Psoas muscle (tissue), 7 donors: ENCODE measurements at regions not wholly inside any gene's neighbourhood (a gene's known extent, or its start where the extent isn't known, plus 50 kb on each side); places are given as distances from the start of the nearest gene placed in this dataset.

Experiments used
- ATAC-seq, 4 donors: fragments of 200-7000 bp; cut with Tn5 transposase; one replicate each; pipeline ENCODE4 v1.9.1; 2020; ENCODE audit warnings: moderate library complexity in 3 of 4, mild to moderate bottlenecking in 2 of 4
- DNase-seq, 2 donors: peaks; one replicate each; pipeline ENCODE4 v3.0.0-alpha.2; 2020
- H3K27ac ChIP-seq: fragments of 200-600 bp; one replicate; pipeline ENCODE4 v1.8.0; 2022
- H3K27me3 ChIP-seq, 3 donors: fragments of 200-600 bp in 1 of 3; one replicate each; pipeline versions ENCODE4 v1.6.1 to v1.8.0; 2013 to 2022; ENCODE audit warnings: low read length in 2 of 3, mild to moderate bottlenecking in 2 of 3, moderate library complexity in 1 of 3; ENCODE audit not compliant: insufficient read depth in 3 of 3
- H3K36me3 ChIP-seq, 2 donors: fragments of 200-600 bp in 1 of 2; one replicate each; pipeline versions ENCODE4 v1.6.1 to v1.8.0; 2013 to 2022; ENCODE audit warnings: low read depth in 1 of 2, mild to moderate bottlenecking in 1 of 2, moderate library complexity in 1 of 2; ENCODE audit not compliant: insufficient read depth in 1 of 2
- H3K4me1 ChIP-seq: fragments of 200-600 bp; one replicate; pipeline ENCODE4 v1.8.0; 2022
- H3K4me3 ChIP-seq: fragments of 200-600 bp; one replicate; pipeline ENCODE4 v1.8.0; 2022; ENCODE audit warnings: mild to moderate bottlenecking
- H3K9me3 ChIP-seq: fragments of 200-600 bp; one replicate; pipeline ENCODE4 v1.8.0; 2022
- WGBS, 3 donors: extraction: QIAGEN DNeasy Blood & Tissue Kit; methylation state at CpG; one replicate each; pipeline versions ENCODE4 v1.1.6 to v1.1.7; 2013; 5-methylcytosine and 5-hydroxymethylcytosine counted together
- intact Hi-C, 2 donors: fragments of 100-400 bp; cut with DNase I; formaldehyde crosslinking; loops; one replicate each; pipeline versions ENCODE4 v1.11.0 to v1.14.2; 2022
- TF ChIP-seq, protein P1 (sequence below): fragments of 200-600 bp; IDR thresholded peaks from one replicate; pipeline ENCODE4 v1.8.0; 2022; ENCODE audit warnings: antibody characterized with exemption
- donor health status: healthy with polysubstance abuse.
- donor health status: DM: no; HTN: no; CAD: no; lungs with moderate emphysema.
- donor health status: Bipolar disorder and iron deficiency.
- donor health status: healthy.
- donor health status: DM: yes; HTN: yes; CAD: no.
- donor health status: DM: no; HTN: no; CAD: no.
- donor health status: DM: yes; HTN: yes; CAD: no.

- DNase-seq = no peak
- no peak for ATAC-seq
- Histone ChIP-seq H3K27ac (no peak overlapping the region), H3K27me3 (no peaks in the 10 kb centered on the region), H3K36me3 (no peaks in the 10 kb centered on the region), H3K4me1 (no peaks in the 10 kb centered on the region), H3K4me3 (no peak overlapping the region), H3K9me3 (no peaks in the 10 kb centered on the region)
- intact Hi-C loops = no loop called here
- TF ChIP-seq, protein P1, sequence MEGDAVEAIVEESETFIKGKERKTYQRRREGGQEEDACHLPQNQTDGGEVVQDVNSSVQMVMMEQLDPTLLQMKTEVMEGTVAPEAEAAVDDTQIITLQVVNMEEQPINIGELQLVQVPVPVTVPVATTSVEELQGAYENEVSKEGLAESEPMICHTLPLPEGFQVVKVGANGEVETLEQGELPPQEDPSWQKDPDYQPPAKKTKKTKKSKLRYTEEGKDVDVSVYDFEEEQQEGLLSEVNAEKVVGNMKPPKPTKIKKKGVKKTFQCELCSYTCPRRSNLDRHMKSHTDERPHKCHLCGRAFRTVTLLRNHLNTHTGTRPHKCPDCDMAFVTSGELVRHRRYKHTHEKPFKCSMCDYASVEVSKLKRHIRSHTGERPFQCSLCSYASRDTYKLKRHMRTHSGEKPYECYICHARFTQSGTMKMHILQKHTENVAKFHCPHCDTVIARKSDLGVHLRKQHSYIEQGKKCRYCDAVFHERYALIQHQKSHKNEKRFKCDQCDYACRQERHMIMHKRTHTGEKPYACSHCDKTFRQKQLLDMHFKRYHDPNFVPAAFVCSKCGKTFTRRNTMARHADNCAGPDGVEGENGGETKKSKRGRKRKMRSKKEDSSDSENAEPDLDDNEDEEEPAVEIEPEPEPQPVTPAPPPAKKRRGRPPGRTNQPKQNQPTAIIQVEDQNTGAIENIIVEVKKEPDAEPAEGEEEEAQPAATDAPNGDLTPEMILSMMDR = no peak
- 42 to 51% (median 49%) methylated on average over 2 of the region's 2 CpGs for WGBS, 3 donors
Measured at GRCh38 chr13:90869580-90869979, 477.9 kb upstream of the MIR17HG start.

DNA sequence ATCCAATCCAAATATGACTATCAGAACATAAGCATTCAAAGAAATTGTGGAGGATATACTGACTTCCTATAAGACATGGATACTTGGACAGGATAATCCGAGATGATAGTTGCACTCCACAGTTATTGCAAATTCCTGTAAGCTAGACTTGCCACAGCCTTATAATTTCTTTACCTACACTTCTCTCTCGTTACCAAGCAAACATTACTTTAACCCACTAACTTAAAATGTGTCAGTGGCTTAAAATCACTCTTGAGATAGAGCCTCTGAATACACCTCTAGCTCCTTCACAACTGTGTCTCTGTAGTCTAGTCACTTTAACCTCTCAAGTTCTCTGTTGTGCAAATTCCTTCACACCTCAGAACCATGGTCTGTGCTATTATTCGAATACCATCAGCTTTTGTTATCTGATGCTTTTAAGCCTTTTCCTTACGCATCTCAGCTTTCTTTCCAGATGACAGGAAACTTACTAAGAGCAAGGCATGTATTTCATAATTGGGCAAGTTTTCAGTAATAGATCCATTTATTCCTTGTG lies 474.9 kb upstream of the MIR17HG start:
- H3K27me3 ChIP-seq = no peaks in the 10 kb centered on the region
- TF ChIP-seq, protein P1 = no peak
- no peaks in the 10 kb centered on the region for H3K9me3 ChIP-seq
- no peaks in the 10 kb centered on the region for H3K36me3 ChIP-seq
- ATAC-seq = no peak
- no peak for DNase-seq
- intact Hi-C loops = no loop called here
- H3K4me3 ChIP-seq = no peak overlapping the region
- H3K27ac ChIP-seq = no peak overlapping the region
- WGBS, 3 donors = 75 to 77% (median 76%) methylated on average over 4 of the region's 4 CpGs
- no peaks in the 10 kb centered on the region for H3K4me1 ChIP-seq

DNA sequence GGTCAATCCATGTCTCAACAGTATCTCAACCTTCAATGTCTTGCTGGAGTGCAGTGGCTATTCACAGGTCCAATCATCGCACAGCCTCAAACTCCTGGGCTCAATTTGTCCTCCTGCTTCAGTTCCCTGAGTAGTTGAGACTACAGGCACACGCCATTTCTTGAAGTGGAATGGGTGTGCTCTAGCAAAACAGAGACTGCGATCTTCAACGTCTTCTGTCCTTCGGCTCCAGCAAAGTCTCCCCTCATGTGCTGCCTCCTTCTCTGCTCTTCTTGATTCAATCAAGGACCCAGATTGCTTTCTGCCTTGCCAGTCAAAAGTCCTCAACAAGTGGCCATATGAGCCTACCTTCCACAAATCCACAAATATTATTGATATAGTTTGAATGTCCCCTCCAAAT lies 466.7 kb upstream of the MIR17HG start:
- TF ChIP-seq, protein P1 = no peak
- ATAC-seq (no peak), DNase-seq (no peak)
- no peaks in the 10 kb centered on the region for H3K9me3 ChIP-seq
- H3K4me1 ChIP-seq = no peaks in the 10 kb centered on the region
- WGBS, 3 donors = 97 to 99% (median 98%) methylated on average over 5 of the region's 5 CpGs
- intact Hi-C loops = no loop called here
- no peaks in the 10 kb centered on the region for H3K36me3 ChIP-seq
- H3K27ac ChIP-seq = no peak overlapping the region
- no peaks in the 10 kb centered on the region for H3K27me3 ChIP-seq
- no peak overlapping the region for H3K4me3 ChIP-seq

- intact Hi-C loops = no loop called here
- no peaks in the 10 kb centered on the region for H3K27me3 ChIP-seq
- no peaks in the 10 kb centered on the region for H3K4me1 ChIP-seq
- ATAC-seq = no peak
- 73 to 78% (median 77%) methylated on average over 6 of the region's 6 CpGs for WGBS, 3 donors
- H3K4me3 ChIP-seq = no peak overlapping the region
- H3K36me3 ChIP-seq = no peaks in the 10 kb centered on the region
- H3K27ac ChIP-seq = no peak overlapping the region
- DNase-seq = no peak
- TF ChIP-seq, protein P1 = no peak
- H3K9me3 ChIP-seq = no peaks in the 10 kb centered on the region
Measured at GRCh38 chr13:90882551-90882950, 464.9 kb upstream of the MIR17HG start.

DNA sequence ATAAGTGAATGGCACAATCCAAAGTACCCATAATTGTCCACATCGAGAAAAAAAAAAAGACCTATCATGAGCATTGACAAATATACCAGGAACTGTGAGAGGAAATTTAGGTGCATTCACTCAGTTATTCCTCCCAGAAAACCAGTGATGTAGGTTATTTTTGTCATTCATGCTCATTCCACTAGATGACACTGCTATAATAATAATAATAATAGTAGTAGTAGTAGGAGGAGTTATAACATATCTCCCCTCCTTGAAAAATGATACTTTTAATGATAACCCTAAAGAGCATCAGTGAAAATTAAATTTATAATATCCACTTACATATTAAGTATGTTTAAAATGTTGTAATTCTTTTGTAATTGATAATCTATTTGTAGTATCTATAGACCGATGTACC lies 463.9 kb upstream of the MIR17HG start:
- Histone ChIP-seq H3K27ac (no peak overlapping the region), H3K4me1 (no peaks in the 10 kb centered on the region), H3K27me3 (no peaks in the 10 kb centered on the region), H3K36me3 (no peaks in the 10 kb centered on the region), H3K9me3 (no peaks in the 10 kb centered on the region), H3K4me3 (no peak overlapping the region)
- TF ChIP-seq, protein P1 = no peak
- ATAC-seq (no peak), DNase-seq (no peak)
- intact Hi-C loops = no loop called here
- 94 to 95% (median 94%) methylated on average over 2 of the region's 2 CpGs for WGBS, 3 donors
